DND-41 (cell line): ENCODE measurements at regions not wholly inside any gene's neighbourhood (a gene's known extent, or its start where the extent isn't known, plus 50 kb on each side); places are given as distances from the start of the nearest gene placed in this dataset.

Source experiments
- CTCF ChIP-seq: IDR thresholded peaks from 2 replicates; pipeline ENCODE4 v1.5.1; 2012; ENCODE audit warnings: borderline replicate concordance, low read length, moderate library complexity, mild to moderate bottlenecking; ENCODE audit not compliant: poor library complexity, severe bottlenecking; ENCODE audit errors: extremely low read depth
- EZH2 ChIP-seq: IDR thresholded peaks from 3 replicates; pipeline ENCODE4 v1.6.1; 2012; ENCODE audit warnings: borderline replicate concordance, low read depth, mild to moderate bottlenecking, moderate library complexity, low read length, inconsistent platforms; ENCODE audit not compliant: severe bottlenecking

- no peak for TF ChIP-seq CTCF
- TF ChIP-seq EZH2: no peak
These were observed 2033.0 kb upstream of the PCDH20 start for GRCh38 chr13:63448692-63449091.
